HEK293T (cell line): ENCODE measurements at regions not wholly inside any gene's neighbourhood (a gene's known extent, or its start where the extent isn't known, plus 50 kb on each side); places are given as distances from the start of the nearest gene placed in this dataset.

Experiments
- CTCF ChIA-PET: fragments of 350-600 bp; formaldehyde crosslinking; extraction: SDS; loops from one replicate; lab custom pipeline; 2021; ENCODE audit warnings: antibody characterized with exemption, inconsistent platforms; lab: Yijun Ruan, JAX
- POLR2A ChIA-PET: fragments of 350-600 bp; formaldehyde crosslinking; extraction: SDS; loops from one replicate; lab custom pipeline; 2020; ENCODE audit warnings: antibody characterized with exemption, inconsistent platforms; lab: Yijun Ruan, JAX
- DNase-seq: peaks from one replicate; pipeline ENCODE4 v3.0.0; 2012; ENCODE audit warnings: mixed read lengths; ENCODE audit errors: extremely low spot score
- ARNT ChIP-seq: fragments of 450-650 bp; IDR thresholded peaks from 2 replicates; pipeline ENCODE4 v1.6.1; 2017; ENCODE audit warnings: mild to moderate bottlenecking
- BHLHE40 ChIP-seq: fragments of 450-650 bp; IDR thresholded peaks from 2 replicates; pipeline ENCODE4 v1.6.1; 2016; ENCODE audit warnings: mild to moderate bottlenecking, moderate library complexity, borderline replicate concordance
- CTBP1 ChIP-seq: fragments of 450-650 bp; IDR thresholded peaks from 2 replicates; pipeline ENCODE4 v1.6.1; 2016; ENCODE audit warnings: borderline replicate concordance
- ELF4 ChIP-seq: fragments of 450-650 bp; IDR thresholded peaks from 2 replicates; pipeline ENCODE4 v1.6.1; 2017; ENCODE audit warnings: antibody characterized with exemption
- FOXA1 ChIP-seq: fragments of 450-650 bp; IDR thresholded peaks from 2 replicates; pipeline ENCODE4 v1.6.1; 2016; ENCODE audit warnings: mild to moderate bottlenecking
- FOXK2 ChIP-seq: fragments of 450-650 bp; IDR thresholded peaks from 2 replicates; pipeline ENCODE4 v1.6.1; 2016; ENCODE audit warnings: mild to moderate bottlenecking
- FOXM1 ChIP-seq: fragments of 450-650 bp; IDR thresholded peaks from 2 replicates; pipeline ENCODE4 v1.6.1; 2017; ENCODE audit warnings: mild to moderate bottlenecking, borderline replicate concordance
- HDGF ChIP-seq: fragments of 450-650 bp; IDR thresholded peaks from 2 replicates; pipeline ENCODE4 v1.6.1; 2017; ENCODE audit warnings: antibody characterized with exemption, borderline replicate concordance
- L3MBTL2 ChIP-seq: fragments of 450-650 bp; conservative IDR thresholded peaks from 2 replicates; pipeline ENCODE4 v1.6.1; 2016; ENCODE audit warnings: mild to moderate bottlenecking
- LEF1 ChIP-seq: fragments of 450-650 bp; IDR thresholded peaks from 2 replicates; pipeline ENCODE4 v1.6.1; 2017; ENCODE audit warnings: mild to moderate bottlenecking, borderline replicate concordance
- NFRKB ChIP-seq: fragments of 450-650 bp; IDR thresholded peaks from 2 replicates; pipeline ENCODE4 v1.6.1; 2016; ENCODE audit warnings: mild to moderate bottlenecking, moderate library complexity
- PKNOX1 ChIP-seq: fragments of 450-650 bp; IDR thresholded peaks from 2 replicates; pipeline ENCODE4 v1.6.1; 2016
- SP1 ChIP-seq: fragments of 450-650 bp; IDR thresholded peaks from 2 replicates; pipeline ENCODE4 v1.6.1; 2017
- SUZ12 ChIP-seq: fragments of 450-650 bp; IDR thresholded peaks from 2 replicates; pipeline ENCODE4 v1.6.1; 2016; ENCODE audit warnings: mild to moderate bottlenecking
- TARDBP ChIP-seq: fragments of 450-650 bp; IDR thresholded peaks from 2 replicates; pipeline ENCODE4 v1.6.1; 2016
- ZNF384 ChIP-seq: fragments of 450-650 bp; IDR thresholded peaks from 2 replicates; pipeline ENCODE4 v1.6.1; 2016

GRCh38 chr5:89878140-89879132, 531.1 kb downstream of the CETN3 start:
- POLR2A ChIA-PET, result no interaction called here
- CTCF ChIA-PET, result no interaction called here
- peak; percentile 12 for DNase-seq
- no peak for TF ChIP-seq FOXK2
- TF ChIP-seq LEF1, result no peak
- no peak for TF ChIP-seq SP1
- no peak for TF ChIP-seq PKNOX1
- no peak for TF ChIP-seq SUZ12

GRCh38 chr5:89871906-89872305, 537.6 kb downstream of the CETN3 start:
- TF ChIP-seq SUZ12 (no peak), BHLHE40 (no peak), NFRKB (no peak), FOXM1 (no peak), FOXA1 (no peak), TARDBP (no peak), SP1 (no peak), ELF4 (no peak)
- POLR2A ChIA-PET, result no interaction called here
- DNase-seq, result no peak
- CTCF ChIA-PET, result no interaction called here

GRCh38 chr5:89869346-89869745, 540.2 kb downstream of the CETN3 start:
- ChIA-PET CTCF (no interaction called here), POLR2A (no interaction called here)
- no peak for DNase-seq
- TF ChIP-seq FOXM1 (no peak), HDGF (no peak), BHLHE40 (no peak)

DNA sequence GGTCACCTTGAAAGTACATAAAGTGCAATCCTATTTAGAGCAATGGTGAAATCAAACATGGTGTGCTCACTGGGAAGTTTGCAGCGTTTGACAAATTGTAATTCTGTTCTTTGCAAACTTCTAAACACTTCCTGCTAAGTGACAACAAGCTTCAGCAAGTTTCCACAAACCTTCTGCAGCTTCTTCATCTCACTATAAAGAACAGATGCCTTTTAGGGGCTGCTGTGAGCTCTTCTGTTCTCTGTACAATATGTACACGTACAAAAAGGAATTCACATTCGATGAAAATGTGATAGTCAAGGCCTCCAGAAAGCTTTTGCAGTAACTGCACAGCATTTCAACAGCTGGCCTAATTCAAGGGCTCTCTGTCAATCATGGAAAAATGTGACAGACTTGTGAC, 543.1 kb downstream of the CETN3 start:
- DNase-seq, result no peak
- POLR2A ChIA-PET, result no interaction called here
- CTCF ChIA-PET, result no interaction called here
- TF ChIP-seq FOXM1 (no peak), ZNF384 (no peak), FOXA1 (no peak), SUZ12 (no peak), LEF1 (no peak)

DNA sequence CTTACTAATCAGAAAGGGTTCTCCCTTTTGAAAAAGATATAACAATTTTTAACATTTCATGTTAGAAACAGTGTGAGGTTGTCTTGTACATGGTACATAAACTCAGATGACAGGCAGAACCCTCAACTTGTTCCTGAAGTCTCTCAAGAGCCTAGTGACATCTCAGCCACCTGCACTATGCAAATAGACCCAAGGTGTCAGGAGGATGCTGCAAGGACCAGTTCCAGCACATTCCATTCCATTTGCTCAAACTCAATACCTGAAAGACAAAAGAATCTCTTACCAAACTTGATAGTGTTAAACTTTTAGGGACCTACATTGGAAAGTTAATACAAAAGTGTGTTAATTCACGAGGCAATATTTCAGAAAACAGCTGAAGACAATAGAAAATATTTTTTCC, 544.6 kb downstream of the CETN3 start:
- POLR2A ChIA-PET, result no interaction called here
- no peak for DNase-seq
- CTCF ChIA-PET, result no interaction called here
- no peak for TF ChIP-seq PKNOX1
- TF ChIP-seq BHLHE40, result no peak
- no peak for TF ChIP-seq ARNT
- TF ChIP-seq L3MBTL2, result no peak
- no peak for TF ChIP-seq CTBP1
- TF ChIP-seq SP1, result no peak
- TF ChIP-seq FOXM1, result no peak
- no peak for TF ChIP-seq HDGF
- TF ChIP-seq SUZ12, result no peak
- no peak for TF ChIP-seq TARDBP
- no peak for TF ChIP-seq ELF4
- no peak for TF ChIP-seq FOXK2
- TF ChIP-seq FOXA1, result no peak
- TF ChIP-seq NFRKB, result no peak
- no peak for TF ChIP-seq ZNF384
- no peak for TF ChIP-seq LEF1

- no peak for TF ChIP-seq HDGF
- TF ChIP-seq LEF1, result no peak
- TF ChIP-seq FOXK2, result no peak
- no peak for TF ChIP-seq ZNF384
- TF ChIP-seq FOXA1, result no peak
- TF ChIP-seq ARNT, result no peak
- no peak for TF ChIP-seq CTBP1
- no peak for TF ChIP-seq PKNOX1
- TF ChIP-seq ELF4, result no peak
- TF ChIP-seq SUZ12, result no peak
- TF ChIP-seq BHLHE40, result no peak
- TF ChIP-seq L3MBTL2, result no peak
- TF ChIP-seq FOXM1, result no peak
- TF ChIP-seq SP1, result no peak
- no peak for TF ChIP-seq TARDBP
- TF ChIP-seq NFRKB, result no peak
- ChIA-PET POLR2A (no interaction called here), CTCF (no interaction called here)
- no peak for DNase-seq
Measured at GRCh38 chr5:89857790-89858189, 551.8 kb downstream of the CETN3 start.

GRCh38 chr5:89855417-89855816, 554.1 kb downstream of the CETN3 start:
- CTCF ChIA-PET, result no interaction called here
- no peak for TF ChIP-seq ARNT
- TF ChIP-seq SUZ12, result no peak
- no peak for TF ChIP-seq SP1
- TF ChIP-seq FOXM1, result no peak
- TF ChIP-seq BHLHE40, result no peak
- no peak for TF ChIP-seq PKNOX1
- TF ChIP-seq LEF1, result no peak
- no peak for TF ChIP-seq FOXK2
- no peak for TF ChIP-seq L3MBTL2
- no peak for TF ChIP-seq FOXA1
- no peak for TF ChIP-seq TARDBP
- no peak for TF ChIP-seq HDGF
- no peak for TF ChIP-seq NFRKB
- TF ChIP-seq ZNF384, result no peak
- TF ChIP-seq CTBP1, result no peak
- no peak for TF ChIP-seq ELF4
- POLR2A ChIA-PET, result no interaction called here

More at GRCh38 chr5:89855417-89855816, 554.1 kb downstream of the CETN3 start:
- no peak for DNase-seq
